ENCODE measurements at regions not wholly inside any gene's neighbourhood (a gene's known extent, or its start where the extent isn't known, plus 50 kb on each side); places are given as distances from the start of the nearest gene placed in this dataset.
A peak's percentile ranks its signal among the peaks of the same experiment; 100 is the strongest.
"Not testable (repeated sequence)": the region's sequence is repeated elsewhere in the genome, so short reads cannot be mapped to it uniquely, and the experiment has no call there.

- intact Hi-C loops (cut with micrococcal nuclease), result no loop called here
- H3K9me3 Mint-ChIP-seq, result no peaks in the 10 kb centered on the region
- no peaks in the 10 kb centered on the region for H3K36me3 Mint-ChIP-seq (ENCODE audit: low read depth)
- DNase-seq, result no peak
- no peak for TF ChIP-seq CTCF (IDR thresholded peaks at IDR 0.05)
- POLR2A ChIA-PET, result no interaction called here
- no peak overlapping the region for H3K27ac Mint-ChIP-seq
- CTCF ChIA-PET, result no interaction called here
- H3K27me3 Mint-ChIP-seq, result peaks cover 31% of the 10 kb centered on the region
- peaks cover 20% of the 10 kb centered on the region for H3K4me1 Mint-ChIP-seq
- ATAC-seq (ENCODE audit: low read depth), result peak; percentile 25
- H3K4me3 Mint-ChIP-seq, result peak overlapping the region; percentile 76
Measured at GRCh38 chr12:65742018-65743010, 82.0 kb upstream of the HMGA2 start.

- POLR2A ChIA-PET; H3K4me3 Mint-ChIP-seq; H3K27ac Mint-ChIP-seq; CTCF ChIA-PET; intact Hi-C loops (cut with micrococcal nuclease); DNase-seq; ATAC-seq (ENCODE audit: low read depth); H3K9me3 Mint-ChIP-seq; H3K36me3 Mint-ChIP-seq (ENCODE audit: low read depth): not testable (repeated sequence)
- H3K4me1 Mint-ChIP-seq, result peaks cover 20% of the 10 kb centered on the region
- peaks cover 31% of the 10 kb centered on the region for H3K27me3 Mint-ChIP-seq
Measured at GRCh38 chr12:65744236-65744840, 79.9 kb upstream of the HMGA2 start.

GRCh38 chr12:65747338-65747737, 76.9 kb upstream of the HMGA2 start:
- ChIA-PET POLR2A (no interaction called here), CTCF (no interaction called here)
- Mint-ChIP-seq H3K4me3 (no peak overlapping the region), H3K27ac (no peak overlapping the region), H3K9me3 (no peaks in the 10 kb centered on the region), H3K4me1 (peaks cover 5% of the 10 kb centered on the region), H3K27me3 (peaks cover 19% of the 10 kb centered on the region), H3K36me3 (ENCODE audit: low read depth) (no peaks in the 10 kb centered on the region)
- intact Hi-C loops (cut with micrococcal nuclease), result no loop called here
- ATAC-seq (ENCODE audit: low read depth), result no peak
- no peak for TF ChIP-seq CTCF (IDR thresholded peaks at IDR 0.05)
- no peak for DNase-seq

- Mint-ChIP-seq H3K9me3 (no peaks in the 10 kb centered on the region), H3K4me1 (no peaks in the 10 kb centered on the region), H3K4me3 (no peak overlapping the region), H3K27ac (no peak overlapping the region), H3K36me3 (ENCODE audit: low read depth) (no peaks in the 10 kb centered on the region), H3K27me3 (peaks cover 15% of the 10 kb centered on the region)
- ChIA-PET CTCF (no interaction called here), POLR2A (no interaction called here)
- no peak for ATAC-seq (ENCODE audit: low read depth)
- intact Hi-C loops (cut with micrococcal nuclease), result no loop called here
- no peak for DNase-seq
- TF ChIP-seq CTCF (IDR thresholded peaks at IDR 0.05), result no peak
Measured at GRCh38 chr12:65748332-65748731, 76.0 kb upstream of the HMGA2 start.

GRCh38 chr12:65754290-65754689, 70.0 kb upstream of the HMGA2 start:
- POLR2A ChIA-PET, result no interaction called here
- no peak for DNase-seq
- Mint-ChIP-seq H3K9me3 (no peaks in the 10 kb centered on the region), H3K4me3 (no peak overlapping the region), H3K36me3 (ENCODE audit: low read depth) (no peaks in the 10 kb centered on the region), H3K27me3 (peaks cover 6% of the 10 kb centered on the region), H3K4me1 (no peaks in the 10 kb centered on the region), H3K27ac (no peak overlapping the region)
- no peak for TF ChIP-seq CTCF (IDR thresholded peaks at IDR 0.05)
- CTCF ChIA-PET, result no interaction called here
- intact Hi-C loops (cut with micrococcal nuclease), result no loop called here
- ATAC-seq (ENCODE audit: low read depth), result no peak
